ENCODE measurements at regions not wholly inside any gene's neighbourhood (a gene's known extent, or its start where the extent isn't known, plus 50 kb on each side); places are given as distances from the start of the nearest gene placed in this dataset.

- TF ChIP-seq KIAA2018 (CRISPR knock-in tag; IDR thresholded peaks at IDR 0.05; ENCODE audit: borderline replicate concordance) (no peak), ZNF407 (CRISPR knock-in tag; IDR thresholded peaks at IDR 0.05; ENCODE audit: not compliant biosample characterization) (no peak), ZNF703 (CRISPR knock-in tag; IDR thresholded peaks at IDR 0.05; ENCODE audit: borderline replicate concordance) (no peak), XBP1 (CRISPR knock-in tag; IDR thresholded peaks at IDR 0.05) (no peak), PRDM10 (CRISPR knock-in tag; IDR thresholded peaks at IDR 0.05; ENCODE audit: low read depth) (peak; percentile 75; the same call in 1 of the 2 replicates), FOXK1 (CRISPR knock-in tag; IDR thresholded peaks at IDR 0.05; ENCODE audit: borderline replicate concordance, low read depth) (peak; percentile 85; the same call in 1 of the 2 replicates), BRD4 (CRISPR knock-in tag; IDR thresholded peaks at IDR 0.05) (peak; percentile 52)
Measured at GRCh38 chr22:48702573-48703264, 1125.0 kb downstream of the BRD1 start (continued).

All from HepG2 (cell line).